ENCODE measurements at regions not wholly inside any gene's neighbourhood (a gene's known extent, or its start where the extent isn't known, plus 50 kb on each side); places are given as distances from the start of the nearest gene placed in this dataset.
A peak's percentile ranks its signal among the peaks of the same experiment; 100 is the strongest.

DNA sequence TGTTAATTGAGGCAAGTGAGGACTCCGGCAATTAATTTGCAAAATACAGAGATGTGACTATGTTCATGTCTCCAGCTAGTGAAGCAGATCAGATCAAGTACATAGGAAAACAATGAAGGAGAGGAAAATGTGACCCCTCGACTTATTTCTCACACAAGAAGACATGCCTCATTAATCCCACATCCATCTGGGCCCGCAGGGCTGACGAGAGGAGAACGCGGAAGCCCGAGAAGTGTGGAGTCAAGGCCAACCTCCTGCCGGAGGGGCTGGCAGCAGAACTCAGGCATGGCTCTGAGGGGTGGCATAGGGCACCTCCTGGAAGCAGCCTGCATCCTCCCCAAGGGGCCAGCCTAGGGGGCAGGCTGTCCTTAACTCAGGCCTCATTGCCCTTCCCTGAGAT lies 54.4 kb downstream of the ZNF503 start:
- peak; percentile 89 for DNase-seq

DNA sequence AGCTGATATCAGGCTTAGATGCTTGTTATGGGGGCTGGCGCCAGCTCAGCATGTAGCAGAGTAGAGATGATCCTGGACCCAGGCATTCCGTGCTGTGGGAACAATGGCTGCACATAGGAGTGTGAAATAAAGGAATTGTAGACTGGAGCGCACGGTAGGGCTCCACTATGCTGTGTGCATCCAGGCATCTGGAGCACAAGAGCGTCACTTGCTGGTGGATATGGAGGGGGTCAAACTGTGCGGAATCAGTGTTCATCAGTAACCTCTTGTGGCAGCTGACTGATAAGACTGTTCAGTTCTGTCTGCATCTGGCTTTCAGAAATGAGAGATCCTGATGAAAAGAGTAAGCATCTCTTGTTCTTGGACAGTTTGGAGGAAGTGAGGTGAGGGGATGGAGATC lies 55.8 kb downstream of the ZNF503 start:
- no peak for DNase-seq

DNA sequence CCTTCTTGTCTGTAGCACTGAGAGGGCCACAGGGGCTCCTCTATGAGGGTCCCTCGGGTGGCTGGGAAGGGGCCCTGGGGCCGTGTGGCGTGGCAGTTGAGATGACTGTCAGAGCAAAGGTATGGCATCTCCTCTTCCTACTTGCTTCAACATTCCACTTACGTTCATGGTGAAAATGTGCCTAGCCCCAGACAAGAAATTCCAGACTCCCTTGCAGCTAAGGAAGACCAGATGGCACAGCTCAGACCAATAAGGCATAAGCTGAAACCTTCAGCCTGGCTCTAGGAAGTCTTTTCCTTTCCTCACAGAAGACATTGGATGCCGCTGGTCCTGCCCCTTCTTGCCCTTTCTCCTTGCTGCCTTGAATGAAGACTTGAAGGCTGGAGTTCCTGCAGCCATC lies 57.4 kb downstream of the ZNF503 start:
- DNase-seq: no peak

DNA sequence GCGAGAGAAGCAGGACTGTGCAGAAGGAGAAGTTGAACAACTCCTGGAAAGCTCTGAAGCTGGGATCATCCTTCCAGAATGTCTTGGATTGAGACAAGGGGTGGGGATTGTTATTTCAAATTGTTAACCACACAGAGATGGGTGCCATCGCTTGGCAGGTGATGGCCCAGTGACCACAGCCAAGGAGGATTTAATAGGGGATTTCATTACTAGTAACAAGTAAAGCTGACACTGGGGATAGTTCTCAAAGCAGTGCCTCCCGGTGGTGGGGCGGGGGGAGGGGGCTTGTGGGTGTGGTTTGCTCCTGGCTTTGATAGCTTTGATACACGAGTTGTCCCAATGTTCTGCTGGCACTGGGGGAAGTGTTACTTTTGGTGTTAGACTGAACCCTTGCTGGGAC lies 59.2 kb downstream of the ZNF503 start:
- DNase-seq: no peak

DNA sequence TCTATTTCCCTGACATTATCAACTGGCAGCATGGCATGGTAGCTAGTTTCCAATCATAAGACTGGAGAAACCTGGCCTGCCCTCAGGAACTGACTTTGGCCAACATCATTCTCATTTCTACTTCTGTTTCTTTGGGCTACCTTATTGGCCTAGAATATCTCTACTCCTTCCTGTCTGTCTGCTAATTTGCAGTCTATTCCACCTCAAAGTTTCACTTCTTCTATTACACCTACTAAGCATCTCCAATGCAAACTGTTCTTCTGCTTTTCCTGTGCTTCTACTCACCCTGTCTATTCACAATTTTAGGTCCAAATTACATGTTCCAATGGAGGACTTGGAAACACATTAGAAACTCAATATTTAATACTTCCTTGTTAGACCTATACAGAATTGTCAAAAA lies 65.6 kb downstream of the ZNF503 start:
- no peak for DNase-seq

DNA sequence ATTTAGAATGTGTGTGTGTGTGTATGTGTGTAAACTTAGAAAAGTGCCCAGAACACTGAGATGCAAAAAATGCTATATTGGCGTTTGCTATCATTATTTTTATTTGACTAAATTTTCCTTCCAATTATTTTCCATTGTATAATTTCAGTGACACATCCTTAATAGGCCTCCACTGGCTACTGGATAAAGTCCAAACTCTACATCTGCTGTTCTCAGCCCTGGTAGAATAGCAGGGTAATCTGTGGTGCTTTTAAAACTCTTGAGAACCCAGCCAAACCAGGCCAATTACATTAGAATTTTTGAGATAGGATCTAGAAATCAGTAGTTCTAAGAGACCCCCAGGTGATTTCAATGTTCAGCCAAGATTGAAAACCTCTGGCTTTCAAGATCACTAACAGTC lies 66.4 kb downstream of the ZNF503 start:
- peak; percentile 58 for DNase-seq

DNA sequence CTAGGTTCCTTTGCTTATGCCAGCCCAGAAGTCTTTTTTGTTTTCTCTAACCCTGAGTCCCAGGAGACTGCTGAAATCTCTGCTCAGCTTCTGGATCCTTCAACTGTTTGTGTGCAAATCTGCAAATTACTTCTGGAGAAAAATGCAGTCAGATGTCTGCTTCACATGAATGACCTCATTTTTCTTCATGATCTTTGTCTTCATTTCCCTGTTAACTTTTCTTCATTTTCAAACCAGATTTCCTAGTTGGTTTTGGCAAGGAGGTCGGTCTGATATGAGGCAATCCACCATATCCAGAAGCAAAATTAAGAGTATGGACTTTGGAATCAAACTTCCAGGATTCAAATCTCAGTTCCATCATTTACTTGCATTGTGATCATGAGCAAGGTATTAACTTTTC lies 66.8 kb downstream of the ZNF503 start:
- peak; percentile 3 for DNase-seq

DNA sequence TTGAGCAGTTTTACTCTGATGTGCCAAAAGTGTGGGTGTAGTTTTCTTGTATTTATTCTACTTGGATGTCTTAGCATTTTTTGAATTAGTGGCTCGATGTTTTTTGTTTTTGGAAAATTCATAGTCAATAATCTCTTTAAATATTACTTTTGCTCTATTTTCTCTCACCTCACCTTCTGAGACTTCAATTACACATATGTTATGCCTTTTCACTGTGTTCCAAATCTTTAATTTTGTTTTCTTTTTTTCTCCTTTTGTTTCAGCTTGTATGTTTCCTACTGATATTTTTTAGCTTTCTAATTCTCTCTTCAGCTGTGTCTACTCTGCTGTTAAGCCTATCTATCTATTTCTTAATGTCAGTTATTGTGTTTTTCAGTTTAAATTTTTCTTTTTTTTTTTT lies 69.5 kb downstream of the ZNF503 start:
- no peak for DNase-seq

DNA sequence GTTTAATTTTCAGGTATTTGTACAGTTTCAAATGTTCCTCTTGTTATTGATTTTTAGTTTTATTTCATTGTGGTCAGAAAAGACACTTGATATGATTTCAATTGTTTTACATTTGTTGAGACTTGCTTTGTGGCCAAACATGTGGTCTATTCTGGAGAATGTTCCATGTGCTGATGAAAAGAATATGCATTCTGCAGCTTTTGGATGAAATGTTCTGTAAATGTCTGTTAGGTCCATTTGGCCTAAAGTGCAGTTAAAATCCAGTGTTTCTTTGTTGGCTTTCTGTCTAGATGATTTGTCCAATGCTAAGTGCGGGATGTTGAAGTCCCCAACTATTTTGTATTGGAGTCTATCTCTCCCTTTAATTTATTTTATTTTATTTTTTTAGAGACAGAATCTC lies 70.5 kb downstream of the ZNF503 start:
- DNase-seq: no peak

DNA sequence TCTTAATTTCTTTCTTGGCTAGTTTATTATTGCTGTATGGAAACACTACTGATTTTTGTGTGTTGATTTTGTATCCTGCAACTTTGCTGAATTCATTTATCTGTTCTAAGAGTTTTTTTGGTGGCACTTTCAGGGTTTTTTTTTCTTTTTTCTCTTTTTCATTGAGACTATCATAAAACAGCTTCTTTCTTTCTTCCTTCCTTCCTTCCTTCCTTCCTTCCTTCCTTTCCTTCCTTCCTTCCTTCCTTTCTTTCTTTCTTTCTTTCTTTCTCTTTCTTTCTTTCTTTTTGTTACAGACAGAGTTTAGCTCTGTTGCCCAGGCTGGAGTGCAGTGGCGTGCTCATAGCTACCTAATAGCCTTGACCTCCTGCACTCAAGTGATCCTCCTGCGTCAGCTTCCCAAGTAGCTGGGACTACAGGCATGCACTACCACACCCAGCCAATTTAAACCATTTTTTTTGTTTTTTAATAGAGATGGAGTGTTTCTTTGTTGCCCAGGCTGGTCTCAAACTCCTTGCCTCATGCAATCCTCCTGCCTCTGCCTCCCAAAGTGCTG lies 72.3 kb downstream of the ZNF503 start:
- DNase-seq: no peak

DNA sequence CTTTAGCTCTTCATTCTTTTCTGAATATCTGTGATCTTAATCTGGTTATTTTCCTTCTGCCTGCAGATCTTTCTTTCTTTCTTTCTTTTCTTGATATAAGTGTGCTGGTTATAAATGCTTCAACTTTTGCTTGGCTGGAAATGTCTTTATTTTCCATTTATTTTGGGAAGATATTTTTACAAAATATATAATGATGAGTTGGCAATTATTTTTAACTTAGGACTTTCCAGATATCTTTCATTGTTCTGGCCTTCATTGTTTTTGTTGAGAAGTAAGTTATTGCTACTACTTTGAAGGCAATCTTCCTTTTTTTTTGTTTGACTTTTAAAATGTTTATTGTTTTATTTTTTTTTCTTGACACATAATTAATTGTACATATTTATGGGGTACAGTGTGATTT lies 75.3 kb downstream of the ZNF503 start:
- no peak for DNase-seq

DNA sequence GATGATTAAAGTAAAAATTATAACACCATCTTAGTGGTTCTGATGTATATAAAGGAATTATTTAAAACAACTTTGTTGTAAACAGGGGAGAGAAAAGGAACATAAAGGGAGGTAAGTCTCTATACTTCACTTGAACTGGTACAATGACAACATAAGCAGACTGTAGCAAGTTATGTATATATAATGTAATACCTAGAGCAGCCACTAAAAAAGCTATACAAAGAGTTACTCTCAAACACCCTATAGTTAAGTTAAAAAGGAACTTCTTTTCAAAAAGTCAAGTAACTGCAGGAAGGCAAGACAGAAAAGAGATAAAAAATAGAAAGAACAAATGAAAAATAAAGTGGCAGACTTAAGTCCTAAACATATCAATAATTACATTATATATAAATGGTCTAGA lies 82.3 kb downstream of the ZNF503 start:
- DNase-seq: no peak

DNA sequence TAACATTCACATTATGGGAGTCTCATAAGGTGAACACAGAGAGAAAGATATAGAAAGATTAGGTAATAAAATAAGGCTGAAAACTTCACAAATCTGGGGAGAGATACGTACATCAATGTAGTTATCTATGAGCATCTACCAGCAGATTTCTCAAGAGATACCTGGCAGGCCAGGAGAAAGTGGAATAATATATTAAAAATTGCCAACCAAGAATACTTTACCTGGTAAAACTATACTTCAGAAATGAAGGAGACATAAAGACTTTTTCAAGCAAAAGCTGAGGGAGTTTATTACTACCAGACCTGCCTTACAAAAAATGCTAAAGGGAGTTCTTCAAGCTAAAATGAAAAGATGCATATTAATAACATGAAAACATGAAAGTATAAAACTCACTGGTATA lies 78.8 kb upstream of the COMTD1 start:
- no peak for DNase-seq

DNA sequence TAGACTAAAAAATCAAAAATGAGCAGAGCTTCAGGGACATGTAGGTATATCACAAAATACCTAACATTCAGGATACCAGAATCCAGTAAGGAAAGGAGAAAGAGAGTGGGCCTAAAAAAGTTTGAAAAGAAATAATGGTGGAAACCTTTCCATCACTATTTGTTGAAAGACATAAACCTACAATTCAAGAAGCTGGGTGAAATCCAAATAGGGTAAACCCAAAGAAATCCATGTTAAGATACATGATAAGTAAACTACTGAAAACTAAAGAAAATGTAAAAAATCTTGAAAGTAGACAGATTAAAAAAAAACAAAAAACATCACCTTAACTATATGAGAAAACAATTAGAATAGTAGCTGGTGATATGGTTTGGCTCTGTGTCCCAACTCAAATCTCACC lies 76.7 kb upstream of the COMTD1 start:
- DNase-seq: no peak

DNA sequence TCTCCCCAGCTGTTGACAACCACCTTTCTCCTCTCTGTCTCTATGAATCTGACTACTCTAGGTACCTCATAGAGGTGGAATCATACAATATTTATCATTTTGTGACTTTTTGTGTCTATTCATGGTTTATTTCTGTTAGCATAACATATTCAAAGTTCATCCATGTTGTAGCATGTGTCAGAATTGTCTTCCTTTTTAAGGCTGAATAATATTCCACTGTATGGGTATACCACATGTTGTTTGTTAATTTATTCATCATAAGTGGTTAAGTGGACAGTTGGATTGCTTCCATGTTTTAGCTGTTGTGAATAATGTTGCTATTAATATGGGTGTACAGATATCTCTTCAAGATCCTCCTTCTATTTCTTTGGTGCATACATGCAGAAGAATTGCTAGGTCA lies 69.9 kb upstream of the COMTD1 start:
- DNase-seq: no peak

DNA sequence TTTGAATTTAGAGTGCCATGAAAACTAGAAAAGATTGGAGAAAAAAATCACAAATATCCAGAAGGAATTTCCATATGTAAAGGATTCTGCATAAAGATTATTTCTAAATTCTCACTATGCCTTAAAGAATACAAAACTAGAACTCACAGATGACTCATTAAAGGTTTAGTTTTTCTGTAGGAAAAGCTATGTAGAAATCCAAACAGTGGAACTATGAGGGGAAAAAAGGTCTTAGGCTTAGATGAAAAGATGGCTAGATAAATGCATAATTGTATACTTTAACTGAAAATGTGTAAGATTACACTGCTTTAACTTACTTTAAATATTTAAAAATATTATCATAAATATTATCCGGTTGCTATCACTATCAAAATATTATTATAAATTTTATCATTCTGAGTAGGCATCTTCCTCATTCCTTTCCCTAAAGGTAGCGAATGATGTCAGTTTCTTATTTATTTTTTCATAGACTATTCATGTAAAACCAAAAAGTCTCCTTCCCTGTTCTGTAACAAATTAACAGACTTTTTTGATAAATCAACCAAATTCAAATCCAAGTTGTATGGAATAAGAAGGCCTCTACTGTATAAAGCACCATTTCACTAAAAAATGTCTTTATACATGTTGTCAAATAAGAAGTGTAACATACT lies 69.1 kb upstream of the COMTD1 start:
- DNase-seq: no peak

DNA sequence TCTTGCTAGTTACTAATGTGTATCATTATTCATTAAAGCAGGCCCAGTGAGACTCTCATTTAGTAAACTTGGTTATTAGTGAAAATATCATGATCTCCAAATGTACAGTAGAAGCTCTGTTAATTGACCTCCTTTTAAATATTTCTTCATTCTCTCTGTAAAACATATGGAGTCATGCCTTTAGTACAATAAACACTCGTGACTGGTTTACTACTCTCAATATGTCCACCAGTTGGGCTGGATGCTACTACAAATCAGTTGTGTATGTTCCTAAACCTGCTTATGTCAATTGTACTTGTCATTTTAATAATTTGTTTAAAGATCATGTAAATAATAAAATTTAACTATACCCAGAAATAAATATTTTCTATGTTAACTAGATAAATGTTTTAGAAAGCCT lies 68.6 kb upstream of the COMTD1 start:
- no peak for DNase-seq

DNA sequence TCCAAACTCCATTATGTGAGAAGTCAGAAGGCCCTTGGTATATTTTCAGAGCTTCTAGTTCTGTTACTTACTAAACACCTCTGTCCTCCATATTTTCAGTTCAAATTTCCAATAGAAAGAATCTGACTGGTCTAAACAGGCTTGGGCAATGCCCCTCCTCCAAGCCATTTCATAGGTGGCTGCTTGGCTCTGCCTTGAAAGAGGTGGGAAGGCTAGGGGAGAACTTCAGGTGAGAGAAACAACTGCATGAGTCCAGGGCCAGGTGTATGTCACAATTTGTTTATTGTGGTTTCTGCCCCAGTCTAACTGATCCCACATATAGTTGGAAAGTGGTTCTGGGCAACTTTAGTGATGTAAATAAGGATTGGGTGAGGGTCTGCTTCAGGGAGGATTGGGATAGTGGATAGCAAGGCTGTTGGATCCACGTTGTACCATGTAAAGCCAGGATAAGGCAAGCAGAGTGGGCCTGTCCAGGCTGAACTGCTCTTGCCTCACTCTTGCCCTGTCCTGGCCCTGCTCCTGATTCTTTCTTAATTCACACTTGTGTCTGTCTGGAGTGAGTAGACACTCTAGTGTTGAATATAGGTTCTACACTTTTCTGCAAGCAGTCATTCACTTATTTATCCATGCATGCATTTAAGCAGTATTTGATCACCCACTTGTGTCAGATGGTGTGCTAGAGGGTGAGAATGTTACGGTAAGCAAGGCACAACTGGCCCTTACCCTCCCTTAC lies 67.5 kb upstream of the COMTD1 start:
- no peak for DNase-seq

DNA sequence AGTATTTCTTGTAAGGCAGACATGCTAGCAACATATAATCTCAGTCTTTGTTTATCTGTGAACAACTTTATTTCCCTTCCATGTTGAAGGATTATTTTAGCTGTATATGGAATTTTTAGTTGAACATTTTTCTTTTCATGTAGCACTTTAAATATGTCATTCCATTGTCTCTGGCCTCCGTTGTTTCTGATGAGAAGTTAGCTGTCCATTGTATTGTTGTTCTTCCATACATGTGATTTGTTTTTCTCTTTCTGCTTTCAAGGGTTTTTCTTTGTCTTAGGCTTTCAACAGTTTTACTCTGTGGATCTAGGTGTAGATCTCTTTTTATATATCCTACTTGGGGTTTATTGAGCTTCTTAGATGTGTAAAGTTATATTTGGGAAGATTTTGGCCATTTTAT lies 66.3 kb upstream of the COMTD1 start:
- no peak for DNase-seq

DNA sequence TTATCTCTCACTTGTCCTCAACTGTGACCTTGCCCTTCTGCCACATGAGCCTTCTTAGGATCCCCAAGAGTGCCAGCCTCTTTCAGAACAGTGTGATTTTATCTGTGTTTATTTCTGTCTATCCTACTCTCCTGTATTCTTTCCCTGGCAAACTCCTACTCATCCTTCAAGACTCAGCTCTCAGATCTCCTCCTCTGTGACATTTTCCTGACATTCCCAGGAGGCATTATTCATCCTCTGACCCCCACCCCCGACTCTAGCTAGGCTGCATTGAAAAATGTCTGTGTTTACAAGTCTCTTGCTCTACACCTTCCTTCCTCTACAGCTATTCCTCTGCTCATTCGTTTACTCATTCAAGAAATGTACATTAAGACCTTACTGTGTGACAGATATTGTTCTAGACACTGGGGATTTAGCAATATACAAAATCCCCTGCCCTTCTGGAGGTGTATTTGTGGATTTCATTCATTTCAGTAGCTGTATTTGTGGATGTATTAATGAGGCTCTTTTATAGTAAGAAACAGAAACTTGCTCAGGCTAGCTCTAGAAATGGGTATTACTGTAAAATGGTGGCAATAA lies 61.4 kb upstream of the COMTD1 start:
- DNase-seq: no peak

DNA sequence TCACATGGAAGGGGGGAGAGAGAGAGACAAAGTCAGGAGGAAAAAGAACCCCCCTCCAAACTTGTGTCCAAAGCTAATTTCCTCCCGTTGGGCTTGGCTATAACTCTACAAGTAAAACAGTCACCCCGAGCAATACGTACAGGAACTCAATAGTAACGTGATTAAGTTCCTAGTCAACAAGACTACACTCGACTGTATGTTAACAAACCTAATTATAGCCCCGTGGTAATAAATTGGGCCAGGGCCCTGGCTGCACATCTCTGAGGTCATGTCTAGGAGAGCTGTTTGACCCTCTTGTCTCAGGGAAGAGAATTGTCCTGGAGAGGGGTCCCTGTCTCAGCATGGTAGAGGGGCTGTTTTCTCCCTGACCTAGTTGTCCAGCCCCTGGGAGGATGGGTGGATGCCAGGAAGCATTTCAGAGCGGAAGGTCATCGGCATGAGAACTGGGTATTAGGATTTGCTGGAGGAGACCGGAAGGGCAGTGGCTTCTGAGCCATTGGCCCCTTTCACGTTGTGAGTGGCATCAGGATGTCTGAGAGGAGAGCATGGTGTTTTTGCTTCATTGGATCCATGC lies 60.2 kb upstream of the COMTD1 start:
- peak; percentile 33 for DNase-seq

DNA sequence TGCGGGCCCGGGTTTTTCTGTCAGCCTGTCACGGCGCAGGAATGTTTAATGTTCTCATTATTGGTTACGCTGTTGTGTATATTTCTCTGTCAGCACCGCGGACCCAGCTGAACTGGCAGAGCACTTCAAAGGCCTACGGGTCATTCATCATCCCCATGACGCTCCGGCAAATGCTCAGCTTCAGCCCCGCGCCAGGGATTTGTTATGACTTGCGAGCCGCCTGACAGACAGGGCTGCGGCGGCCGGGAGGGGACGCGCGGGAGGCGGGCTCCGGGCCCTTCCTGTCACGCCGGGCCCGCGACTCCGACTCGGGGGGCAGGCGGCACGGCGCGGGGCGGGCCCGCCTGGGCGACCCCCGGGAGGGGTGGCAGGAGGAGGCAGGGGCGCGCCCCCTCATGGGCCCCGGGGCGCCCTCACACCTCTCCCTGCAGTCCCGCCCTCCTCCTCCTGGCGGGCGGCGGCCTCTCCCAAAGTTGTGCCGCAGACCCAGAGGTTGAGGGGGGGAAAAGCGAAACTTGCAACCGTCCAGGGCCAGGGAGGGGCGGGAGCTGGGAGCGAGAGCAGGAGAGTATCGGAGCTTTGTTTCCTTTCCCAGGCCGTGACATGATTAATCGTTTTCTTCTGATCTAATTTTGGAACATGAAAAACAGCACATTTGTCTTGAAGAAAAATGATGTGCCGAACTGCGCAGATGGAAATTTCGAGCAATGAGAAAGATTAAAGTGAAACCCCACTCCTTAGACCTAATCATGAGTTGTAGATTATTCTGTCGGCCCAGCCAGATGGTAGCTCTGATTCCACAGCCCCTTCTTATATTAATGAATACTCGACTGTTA lies 59.3 kb upstream of the COMTD1 start:
- peak; percentile 86 for DNase-seq

DNA sequence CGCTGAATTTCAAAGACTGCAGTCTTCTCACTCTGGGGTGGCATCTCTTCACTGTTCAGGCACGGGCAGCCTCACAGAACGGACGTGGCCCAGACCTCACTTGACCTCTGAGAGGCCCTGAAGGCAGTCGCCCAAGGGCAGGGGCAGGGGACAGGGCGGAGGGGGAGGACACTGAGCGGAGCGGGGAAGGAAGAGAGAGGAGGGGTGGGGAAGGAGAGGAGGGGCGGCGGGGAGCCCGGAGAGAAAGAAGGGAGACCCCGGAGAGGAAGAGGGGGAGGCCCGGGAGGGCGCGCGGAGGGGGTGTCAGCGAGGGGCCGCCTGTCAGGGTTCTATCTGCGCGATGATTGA lies 58.7 kb upstream of the COMTD1 start:
- DNase-seq: no peak
